Chondrocyte (in vitro differentiated cells): ENCODE measurements at regions not wholly inside any gene's neighbourhood (a gene's known extent, or its start where the extent isn't known, plus 50 kb on each side); places are given as distances from the start of the nearest gene placed in this dataset.

Experiments
- DNase-seq: peaks from one replicate; pipeline ENCODE4 v3.0.0; 2021; ENCODE audit warnings: mixed read lengths, low spot score
- H3K27ac Mint-ChIP-seq: one replicate; pipeline ENCODE4 v1.8.0; 2021; ENCODE audit warnings: mild to moderate bottlenecking, moderate library complexity, mixed read lengths; ENCODE audit not compliant: unreplicated experiment
- H3K27me3 Mint-ChIP-seq: 2 replicates; pipeline ENCODE4 v1.8.0; 2021; ENCODE audit warnings: low read depth, mixed read lengths
- H3K36me3 Mint-ChIP-seq: 2 replicates; pipeline ENCODE4 v1.8.0; 2021; ENCODE audit warnings: low read depth, mixed read lengths
- H3K4me1 Mint-ChIP-seq: 2 replicates; pipeline ENCODE4 v1.8.0; 2021; ENCODE audit warnings: low read depth, mild to moderate bottlenecking, mixed read lengths
- H3K4me3 Mint-ChIP-seq: one replicate; pipeline ENCODE4 v1.8.0; 2021; ENCODE audit warnings: mild to moderate bottlenecking, moderate library complexity, mixed read lengths; ENCODE audit not compliant: unreplicated experiment
- H3K9me3 Mint-ChIP-seq: 2 replicates; pipeline ENCODE4 v1.8.0; 2021; ENCODE audit warnings: low read depth, mixed read lengths
- TF ChIP-seq, protein P1 (sequence below): fragments of 200-600 bp; sonication (generic); IDR thresholded peaks from 2 replicates; pipeline ENCODE4 v1.5.0; 2021; ENCODE audit warnings: antibody characterized with exemption, mild to moderate bottlenecking, moderate library complexity

DNA sequence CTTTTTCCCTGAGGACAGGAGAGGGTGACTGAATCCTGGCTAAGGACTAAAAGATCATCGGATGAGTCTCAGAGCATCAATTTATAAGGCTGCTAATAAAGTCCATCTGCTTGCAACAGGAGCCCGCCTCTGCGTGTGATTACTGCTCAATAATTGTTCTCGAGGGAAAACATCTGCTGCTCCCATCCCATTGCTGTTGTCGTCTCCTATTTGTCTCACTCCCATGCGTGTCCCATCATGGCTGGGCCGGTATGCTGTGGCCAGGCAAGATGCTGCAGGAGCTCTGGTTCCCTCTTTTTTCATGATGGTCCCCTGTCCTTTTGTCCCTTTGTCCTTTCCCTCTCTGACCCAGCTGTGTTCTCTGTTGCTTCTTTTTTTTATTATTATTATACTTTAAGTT is 121.2 kb downstream of the SPATA19 start:
- no peak overlapping the region for H3K4me3 Mint-ChIP-seq
- no peaks in the 10 kb centered on the region for H3K27me3 Mint-ChIP-seq
- DNase-seq, result no peak
- no peak overlapping the region for H3K27ac Mint-ChIP-seq
- peaks cover 2% of the 10 kb centered on the region for H3K9me3 Mint-ChIP-seq
- no peaks in the 10 kb centered on the region for H3K4me1 Mint-ChIP-seq
- H3K36me3 Mint-ChIP-seq, result no peaks in the 10 kb centered on the region
- TF ChIP-seq, protein P1, sequence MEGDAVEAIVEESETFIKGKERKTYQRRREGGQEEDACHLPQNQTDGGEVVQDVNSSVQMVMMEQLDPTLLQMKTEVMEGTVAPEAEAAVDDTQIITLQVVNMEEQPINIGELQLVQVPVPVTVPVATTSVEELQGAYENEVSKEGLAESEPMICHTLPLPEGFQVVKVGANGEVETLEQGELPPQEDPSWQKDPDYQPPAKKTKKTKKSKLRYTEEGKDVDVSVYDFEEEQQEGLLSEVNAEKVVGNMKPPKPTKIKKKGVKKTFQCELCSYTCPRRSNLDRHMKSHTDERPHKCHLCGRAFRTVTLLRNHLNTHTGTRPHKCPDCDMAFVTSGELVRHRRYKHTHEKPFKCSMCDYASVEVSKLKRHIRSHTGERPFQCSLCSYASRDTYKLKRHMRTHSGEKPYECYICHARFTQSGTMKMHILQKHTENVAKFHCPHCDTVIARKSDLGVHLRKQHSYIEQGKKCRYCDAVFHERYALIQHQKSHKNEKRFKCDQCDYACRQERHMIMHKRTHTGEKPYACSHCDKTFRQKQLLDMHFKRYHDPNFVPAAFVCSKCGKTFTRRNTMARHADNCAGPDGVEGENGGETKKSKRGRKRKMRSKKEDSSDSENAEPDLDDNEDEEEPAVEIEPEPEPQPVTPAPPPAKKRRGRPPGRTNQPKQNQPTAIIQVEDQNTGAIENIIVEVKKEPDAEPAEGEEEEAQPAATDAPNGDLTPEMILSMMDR, result no peak

DNA sequence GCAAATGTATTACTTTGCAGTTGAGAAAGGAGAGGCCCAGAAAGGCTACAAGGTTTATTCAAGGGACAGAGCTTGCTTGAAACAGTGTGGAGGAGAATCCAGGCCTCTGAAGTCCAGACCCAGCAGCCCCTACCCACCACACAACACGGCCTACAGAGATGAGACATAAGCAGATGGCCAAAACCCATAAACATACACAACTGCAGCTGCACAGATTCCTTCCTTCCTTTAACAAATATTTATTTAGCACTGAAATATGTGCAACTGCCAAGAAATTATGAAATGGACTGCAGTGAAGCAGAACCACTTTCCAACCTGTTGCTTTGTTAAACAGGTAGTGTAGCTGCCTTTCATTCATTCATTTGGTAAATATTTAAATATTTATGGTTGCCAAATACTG is 122.3 kb downstream of the SPATA19 start:
- no peak overlapping the region for H3K27ac Mint-ChIP-seq
- no peak overlapping the region for H3K4me3 Mint-ChIP-seq
- TF ChIP-seq, protein P1, result no peak
- H3K9me3 Mint-ChIP-seq, result peaks cover 2% of the 10 kb centered on the region
- no peaks in the 10 kb centered on the region for H3K36me3 Mint-ChIP-seq
- DNase-seq, result no peak
- no peaks in the 10 kb centered on the region for H3K27me3 Mint-ChIP-seq
- H3K4me1 Mint-ChIP-seq, result no peaks in the 10 kb centered on the region

GRCh38 chr11:133720951-133721350 is 124.4 kb downstream of the SPATA19 start:
- Mint-ChIP-seq H3K4me1 (no peaks in the 10 kb centered on the region), H3K27ac (no peak overlapping the region), H3K4me3 (no peak overlapping the region), H3K36me3 (no peaks in the 10 kb centered on the region), H3K27me3 (peaks cover 3% of the 10 kb centered on the region), H3K9me3 (peaks cover 2% of the 10 kb centered on the region)
- TF ChIP-seq, protein P1, result no peak
- DNase-seq, result no peak

GRCh38 chr11:133719532-133720235 is 125.6 kb downstream of the SPATA19 start:
- Mint-ChIP-seq H3K4me3 (no peak overlapping the region), H3K9me3 (no peaks in the 10 kb centered on the region), H3K27me3 (peaks cover 8% of the 10 kb centered on the region), H3K4me1 (no peaks in the 10 kb centered on the region), H3K36me3 (no peaks in the 10 kb centered on the region), H3K27ac (no peak overlapping the region)
- TF ChIP-seq, protein P1, result no peak
- no peak for DNase-seq

GRCh38 chr11:133718831-133719230 is 126.5 kb downstream of the SPATA19 start:
- Mint-ChIP-seq H3K4me3 (no peak overlapping the region), H3K9me3 (no peaks in the 10 kb centered on the region), H3K36me3 (no peaks in the 10 kb centered on the region), H3K27ac (no peak overlapping the region), H3K27me3 (peaks cover 8% of the 10 kb centered on the region), H3K4me1 (no peaks in the 10 kb centered on the region)
- TF ChIP-seq, protein P1, result no peak
- DNase-seq, result no peak
